Endothelial cell of umbilical vein (primary cell): ENCODE measurements at regions not wholly inside any gene's neighbourhood (a gene's known extent, or its start where the extent isn't known, plus 50 kb on each side); places are given as distances from the start of the nearest gene placed in this dataset.

Experiments used
- BruUV-seq: library from RNA; stranded (reverse); fragments of 400-500 nt; replicated peaks from 2 replicates; lab custom pipeline; 2021; lab: Mats Ljungman, UMichigan
- CTCF ChIA-PET: fragments of 300-600, 350-600 bp; sonication (Branson Sonifier 250); formaldehyde crosslinking; loops from one replicate; lab custom pipeline; 2021; ENCODE audit warnings: antibody characterized with exemption, inconsistent platforms; lab: Charles Lee
- POLR2A ChIA-PET: fragments of 300-600, 350-600 bp; sonication (Branson Sonifier 250); formaldehyde crosslinking; loops from one replicate; lab custom pipeline; 2021; ENCODE audit warnings: antibody characterized with exemption, inconsistent platforms; lab: Charles Lee
- DNase-seq: peaks from one replicate; pipeline ENCODE4 v3.0.0-alpha.2; 2011; ENCODE audit warnings: low read depth, low spot score
- FAIRE-seq: peaks from 2 replicates; lab custom pipeline; 2011; peaks lifted over from hg19 to GRCh38; lab: Jason Lieb, UNC
- H2AFZ ChIP-seq: 2 replicates; pipeline ENCODE4 v1.6.0; 2012; ENCODE audit warnings: low read depth, low read length, control low read depth, inconsistent platforms
- H3K27ac ChIP-seq: 2 replicates; pipeline ENCODE4 v1.5.1; 2011; ENCODE audit warnings: low read depth, mild to moderate bottlenecking, control low read depth, low read length, moderate library complexity; ENCODE audit not compliant: insufficient read depth
- H3K27me3 ChIP-seq, 2 experiments: 2 replicates each; pipeline versions ENCODE4 v1.6.0 to v1.6.1; 2011; ENCODE audit warnings: low read length in 2 of 2, mixed read lengths in 1 of 2; ENCODE audit not compliant: control insufficient read depth in 2 of 2, insufficient read depth in 2 of 2
- H3K36me3 ChIP-seq, 2 experiments: 2 replicates in 1 of 2; 3 replicates in 1 of 2; pipeline ENCODE4 v1.5.1; 2011; ENCODE audit warnings: low read length in 2 of 2, mild to moderate bottlenecking in 1 of 2, moderate library complexity in 1 of 2; ENCODE audit not compliant: control insufficient read depth in 2 of 2, insufficient read depth in 2 of 2; ENCODE audit errors: extremely low read depth in 1 of 2
- H3K4me1 ChIP-seq: 3 replicates; pipeline ENCODE4 v1.5.1; 2011; ENCODE audit warnings: mild to moderate bottlenecking, low read length; ENCODE audit not compliant: control insufficient read depth, insufficient read depth; ENCODE audit errors: extremely low read depth
- H3K4me2 ChIP-seq: 2 replicates; pipeline ENCODE4 v1.6.1; 2011; ENCODE audit warnings: low read length, control low read depth, mixed read lengths; ENCODE audit not compliant: insufficient read depth
- H3K4me3 ChIP-seq, 3 experiments: fragments of 200-600 bp in 1 of 3; sonication (generic), shearing (Covaris generic) in 1 of 3; replicated peaks in 1 of 3; 2 replicates each; pipeline ENCODE4 v1.5.1; 2011 to 2016; ENCODE audit warnings: control low read depth in 3 of 3, low read length in 3 of 3, mild to moderate bottlenecking in 2 of 3, inconsistent platforms in 1 of 3, low read depth in 1 of 3, moderate library complexity in 1 of 3; ENCODE audit not compliant: insufficient read depth in 1 of 3
- H3K79me2 ChIP-seq: 2 replicates; pipeline ENCODE4 v1.6.0; 2012; ENCODE audit warnings: low read length, inconsistent platforms; ENCODE audit not compliant: control insufficient read depth, insufficient read depth
- H3K9ac ChIP-seq: replicated peaks from 2 replicates; pipeline ENCODE3; 2011; ENCODE audit warnings: low read length, control low read depth; ENCODE audit not compliant: insufficient read depth; ENCODE audit errors: extremely low read depth
- H3K9me1 ChIP-seq: replicated peaks from 3 replicates; pipeline ENCODE4 v1.6.0; 2011; ENCODE audit warnings: mild to moderate bottlenecking, low read length; ENCODE audit not compliant: control insufficient read depth, insufficient read depth; ENCODE audit errors: extremely low read depth
- H3K9me3 ChIP-seq: replicated peaks from 2 replicates; pipeline ENCODE4 v1.5.1; 2012; ENCODE audit warnings: low read length, inconsistent platforms; ENCODE audit not compliant: control insufficient read depth, insufficient read depth
- H4K20me1 ChIP-seq: replicated peaks from 2 replicates; pipeline ENCODE3; 2011; ENCODE audit warnings: mild to moderate bottlenecking, low read length; ENCODE audit not compliant: control insufficient read depth, insufficient read depth; ENCODE audit errors: extremely low read depth
- CTCF ChIP-seq, 2 donors: IDR thresholded peaks; 1 replicate in 1 of 2; 2 replicates in 1 of 2; pipeline ENCODE4 v1.5.1; 2011; ENCODE audit warnings: low read length in 2 of 2, mild to moderate bottlenecking in 2 of 2, moderate library complexity in 2 of 2, control low read depth in 1 of 2, inconsistent platforms in 1 of 2, low read depth in 1 of 2; ENCODE audit not compliant: insufficient read depth in 1 of 2; ENCODE audit errors: extremely low read depth in 1 of 2
- EZH2 ChIP-seq: IDR thresholded peaks from 2 replicates; pipeline ENCODE4 v1.6.1; 2012; ENCODE audit warnings: borderline replicate concordance, low read depth, mild to moderate bottlenecking, moderate library complexity, low read length, inconsistent platforms; ENCODE audit not compliant: severe bottlenecking
- GATA2 ChIP-seq: IDR thresholded peaks from 2 replicates; pipeline ENCODE4 v1.7.0; 2011; ENCODE audit warnings: low read depth, mild to moderate bottlenecking, moderate library complexity, mixed read lengths, low read length; ENCODE audit not compliant: insufficient read length, insufficient read depth
- MAX ChIP-seq: IDR thresholded peaks from 2 replicates; pipeline ENCODE4 v1.6.1; 2011; ENCODE audit not compliant: insufficient read depth, insufficient read length
- MYC ChIP-seq: IDR thresholded peaks from one replicate; pipeline ENCODE4 v1.6.1; 2011; ENCODE audit warnings: mild to moderate bottlenecking, low read depth, low read length
- POLR2A ChIP-seq: IDR thresholded peaks from 2 replicates; pipeline ENCODE4 v1.6.1; 2012; ENCODE audit warnings: low read depth, mild to moderate bottlenecking, control low read depth, low read length
- POLR2AphosphoS5 ChIP-seq: IDR thresholded peaks from 2 replicates; pipeline ENCODE4 v1.6.1; 2012; ENCODE audit warnings: low read depth, mild to moderate bottlenecking, control low read depth, low read length, moderate library complexity; ENCODE audit not compliant: insufficient read depth
- dilution Hi-C: fragments of 300-500 bp; cut with MboI; formaldehyde crosslinking; loops from one replicate; pipeline ENCODE4 v1.15.0; 2019; ENCODE audit warnings: low sequenced_read_pairs; ENCODE audit not compliant: extremely low pct_ligation_motif_present
- intact Hi-C: fragments of 100-400 bp; cut with micrococcal nuclease; formaldehyde crosslinking; loops from one replicate; pipeline ENCODE4 v1.10.0; 2022

DNA sequence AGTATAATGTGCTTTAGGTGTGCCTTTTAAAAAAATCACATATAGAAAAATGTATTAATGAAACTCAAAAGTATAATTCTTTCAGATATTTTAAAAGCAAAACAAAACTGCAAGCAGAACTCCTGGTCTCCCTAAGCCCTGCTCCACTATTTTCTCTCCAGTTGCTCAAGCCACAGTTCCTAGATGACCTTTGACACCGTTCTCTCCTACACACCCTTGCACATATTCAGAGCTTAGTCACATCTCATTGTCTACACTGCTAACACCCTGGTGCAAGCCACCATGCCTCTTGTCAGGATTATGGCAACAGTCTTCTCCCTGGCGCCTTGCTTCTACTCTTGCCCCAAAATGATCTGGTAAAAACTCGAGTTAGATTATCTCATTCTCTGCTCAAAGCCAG is 50.2 kb upstream of the ROR1 start:
- H2AFZ ChIP-seq, result no peak overlapping the region
- BruUV-seq, result no TSS peak
- H3K4me1 ChIP-seq, result no peaks in the 10 kb centered on the region
- no peaks in the 10 kb centered on the region for H3K9me1 ChIP-seq
- no peaks in the 10 kb centered on the region for H3K9me3 ChIP-seq
- no peaks in the 10 kb centered on the region for H3K79me2 ChIP-seq
- CTCF ChIA-PET, result no interaction called here
- TF ChIP-seq MYC (no peak), EZH2 (no peak), CTCF (IDR thresholded peaks at IDR 0.05; ENCODE audit: extremely low read depth in 1 of 2, insufficient read depth in 1 of 2, low read depth in 1 of 2, low read length in 2 of 2) (no peak), POLR2A (no peak), GATA2 (no peak), POLR2AphosphoS5 (no peak), MAX (no peak)
- no peak overlapping the region for H3K27ac ChIP-seq
- no peak for FAIRE-seq
- no peak overlapping the region for H3K4me2 ChIP-seq
- no peaks in the 10 kb centered on the region for H3K27me3 ChIP-seq
- no peak overlapping the region for H3K4me3 ChIP-seq
- no peak overlapping the region for H3K9ac ChIP-seq
- intact Hi-C loops, result no loop called here
- dilution Hi-C loops, result no loop called here
- H3K36me3 ChIP-seq, result no peaks in the 10 kb centered on the region
- no peak for DNase-seq
- POLR2A ChIA-PET, result no interaction called here
- H4K20me1 ChIP-seq, result no peaks in the 10 kb centered on the region
